ENCODE measurements at regions not wholly inside any gene's neighbourhood (a gene's known extent, or its start where the extent isn't known, plus 50 kb on each side); places are given as distances from the start of the nearest gene placed in this dataset.

DNA sequence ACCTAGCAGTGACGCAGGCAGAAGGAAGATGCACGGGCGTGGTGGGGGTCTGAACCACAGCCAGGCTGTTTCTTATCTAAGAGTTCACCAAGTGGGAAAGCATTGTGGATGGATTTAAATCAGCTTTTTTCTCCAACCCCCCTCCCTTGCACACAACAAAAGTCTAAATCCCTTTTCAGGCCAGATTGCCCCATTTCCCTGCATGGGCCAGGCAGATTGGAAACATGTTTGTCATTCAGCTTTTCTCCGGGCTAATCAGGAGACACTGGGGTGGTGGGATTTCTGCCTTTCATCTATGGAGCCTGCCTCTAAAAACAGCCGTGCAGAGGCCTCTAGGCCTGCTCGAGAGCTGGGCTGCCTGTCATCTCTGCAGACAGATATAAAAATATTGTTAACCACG lies 166.3 kb upstream of the LEF1 start:
- TF ChIP-seq, protein P1, sequence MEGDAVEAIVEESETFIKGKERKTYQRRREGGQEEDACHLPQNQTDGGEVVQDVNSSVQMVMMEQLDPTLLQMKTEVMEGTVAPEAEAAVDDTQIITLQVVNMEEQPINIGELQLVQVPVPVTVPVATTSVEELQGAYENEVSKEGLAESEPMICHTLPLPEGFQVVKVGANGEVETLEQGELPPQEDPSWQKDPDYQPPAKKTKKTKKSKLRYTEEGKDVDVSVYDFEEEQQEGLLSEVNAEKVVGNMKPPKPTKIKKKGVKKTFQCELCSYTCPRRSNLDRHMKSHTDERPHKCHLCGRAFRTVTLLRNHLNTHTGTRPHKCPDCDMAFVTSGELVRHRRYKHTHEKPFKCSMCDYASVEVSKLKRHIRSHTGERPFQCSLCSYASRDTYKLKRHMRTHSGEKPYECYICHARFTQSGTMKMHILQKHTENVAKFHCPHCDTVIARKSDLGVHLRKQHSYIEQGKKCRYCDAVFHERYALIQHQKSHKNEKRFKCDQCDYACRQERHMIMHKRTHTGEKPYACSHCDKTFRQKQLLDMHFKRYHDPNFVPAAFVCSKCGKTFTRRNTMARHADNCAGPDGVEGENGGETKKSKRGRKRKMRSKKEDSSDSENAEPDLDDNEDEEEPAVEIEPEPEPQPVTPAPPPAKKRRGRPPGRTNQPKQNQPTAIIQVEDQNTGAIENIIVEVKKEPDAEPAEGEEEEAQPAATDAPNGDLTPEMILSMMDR (IDR thresholded peaks at IDR 0.05; ENCODE audit: insufficient read depth, low read length, poor library complexity, severe bottlenecking): no peak
- no peak for TF ChIP-seq EZH2phosphoT487 (conservative IDR thresholded peaks at IDR 0.05; ENCODE audit: low read length)

Measured in SU-DHL-6 (cell line).